Activated CD8-positive, alpha-beta memory T cell treated with anti-CD3 and anti-CD28 coated beads, Interleukin-2, amount 50 U/mL, for 4 hours (primary cell): ENCODE measurements at regions not wholly inside any gene's neighbourhood (a gene's known extent, or its start where the extent isn't known, plus 50 kb on each side); places are given as distances from the start of the nearest gene placed in this dataset.

Source experiments
- DNase-seq: peaks from one replicate; pipeline ENCODE4 v3.0.0-alpha.2; 2020

- no peak for DNase-seq
Observed at GRCh38 chr13:111502957-111503356, 182.5 kb downstream of the TEX29 start.

GRCh38 chr13:111503376-111503775, 182.9 kb downstream of the TEX29 start:
- DNase-seq: peak; percentile 1

- no peak for DNase-seq
Observed at GRCh38 chr13:111503905-111504695, 183.7 kb downstream of the TEX29 start.

GRCh38 chr13:111505175-111505777, 184.8 kb downstream of the TEX29 start:
- peak; percentile 1 for DNase-seq

- peak; percentile 2 for DNase-seq
Observed at GRCh38 chr13:111506125-111506524, 185.7 kb downstream of the TEX29 start.

- DNase-seq: peak; percentile 2
Observed at GRCh38 chr13:111506621-111507020, 186.2 kb downstream of the TEX29 start.

GRCh38 chr13:111508164-111508870, 187.9 kb downstream of the TEX29 start:
- peak; percentile 3 for DNase-seq

- no peak for DNase-seq
Observed at GRCh38 chr13:111508902-111509509, 188.6 kb downstream of the TEX29 start.

GRCh38 chr13:111510502-111511218, 190.2 kb downstream of the TEX29 start:
- DNase-seq: peak; percentile 7

- DNase-seq: no peak
Observed at GRCh38 chr13:111511219-111511732, 190.8 kb downstream of the TEX29 start.

- no peak for DNase-seq
Observed at GRCh38 chr13:111511805-111512504, 191.5 kb downstream of the TEX29 start.

GRCh38 chr13:111512707-111513106, 192.3 kb downstream of the TEX29 start:
- no peak for DNase-seq

GRCh38 chr13:111513766-111514609, 193.5 kb downstream of the TEX29 start:
- DNase-seq: no peak

GRCh38 chr13:111514610-111515306, 194.3 kb downstream of the TEX29 start:
- no peak for DNase-seq

- DNase-seq: no peak
Observed at GRCh38 chr13:111515307-111515617, 194.8 kb downstream of the TEX29 start.

GRCh38 chr13:111515635-111516034, 195.2 kb downstream of the TEX29 start:
- DNase-seq: no peak

GRCh38 chr13:111516712-111517640, 196.5 kb downstream of the TEX29 start:
- DNase-seq: no peak

- DNase-seq: no peak
Observed at GRCh38 chr13:111517641-111518010, 197.2 kb downstream of the TEX29 start.

- DNase-seq: no peak
Observed at GRCh38 chr13:111518161-111518792, 197.8 kb downstream of the TEX29 start.
